GM12865 (cell line): ENCODE measurements at regions not wholly inside any gene's neighbourhood (a gene's known extent, or its start where the extent isn't known, plus 50 kb on each side); places are given as distances from the start of the nearest gene placed in this dataset.

Experiments used
- DNase-seq: peaks from one replicate; pipeline ENCODE4 v3.0.0; 2010; ENCODE audit warnings: low read depth
- H3K4me3 ChIP-seq: 2 replicates; pipeline ENCODE4 v1.5.1; 2011; ENCODE audit warnings: mild to moderate bottlenecking, low read depth, low read length, control low read depth
- TF ChIP-seq, protein P1 (sequence below): IDR thresholded peaks from 2 replicates; pipeline ENCODE4 v1.5.1; 2011; ENCODE audit warnings: low read length, control low read depth, low read depth, inconsistent platforms; ENCODE audit not compliant: insufficient read depth; ENCODE audit errors: missing control alignments

DNA sequence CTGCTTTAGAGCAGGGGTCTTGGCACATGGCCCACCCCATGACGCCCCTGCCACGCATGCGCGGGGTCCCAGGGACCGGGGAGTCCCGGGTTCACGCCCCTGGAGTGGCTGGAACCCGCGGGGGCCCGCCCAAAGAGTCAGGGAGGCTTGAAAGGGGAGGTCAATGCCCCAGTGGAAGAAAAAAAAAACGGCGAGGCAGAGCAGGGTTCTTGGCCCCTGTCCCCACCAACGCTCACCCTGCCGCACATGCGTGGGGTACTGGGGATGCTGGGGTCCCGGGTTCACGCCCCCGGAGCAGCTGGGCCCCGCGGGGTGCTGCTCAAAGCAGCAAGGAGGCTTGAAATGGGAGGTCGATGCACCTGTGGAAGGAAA is 319.1 kb downstream of the ALG10 start:
- H3K4me3 ChIP-seq, result no peak overlapping the region
- TF ChIP-seq, protein P1, sequence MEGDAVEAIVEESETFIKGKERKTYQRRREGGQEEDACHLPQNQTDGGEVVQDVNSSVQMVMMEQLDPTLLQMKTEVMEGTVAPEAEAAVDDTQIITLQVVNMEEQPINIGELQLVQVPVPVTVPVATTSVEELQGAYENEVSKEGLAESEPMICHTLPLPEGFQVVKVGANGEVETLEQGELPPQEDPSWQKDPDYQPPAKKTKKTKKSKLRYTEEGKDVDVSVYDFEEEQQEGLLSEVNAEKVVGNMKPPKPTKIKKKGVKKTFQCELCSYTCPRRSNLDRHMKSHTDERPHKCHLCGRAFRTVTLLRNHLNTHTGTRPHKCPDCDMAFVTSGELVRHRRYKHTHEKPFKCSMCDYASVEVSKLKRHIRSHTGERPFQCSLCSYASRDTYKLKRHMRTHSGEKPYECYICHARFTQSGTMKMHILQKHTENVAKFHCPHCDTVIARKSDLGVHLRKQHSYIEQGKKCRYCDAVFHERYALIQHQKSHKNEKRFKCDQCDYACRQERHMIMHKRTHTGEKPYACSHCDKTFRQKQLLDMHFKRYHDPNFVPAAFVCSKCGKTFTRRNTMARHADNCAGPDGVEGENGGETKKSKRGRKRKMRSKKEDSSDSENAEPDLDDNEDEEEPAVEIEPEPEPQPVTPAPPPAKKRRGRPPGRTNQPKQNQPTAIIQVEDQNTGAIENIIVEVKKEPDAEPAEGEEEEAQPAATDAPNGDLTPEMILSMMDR, result no peak
- DNase-seq, result no peak

GRCh38 chr12:34342048-34342447 is 319.8 kb downstream of the ALG10 start:
- TF ChIP-seq, protein P1, result no peak
- no peak overlapping the region for H3K4me3 ChIP-seq
- DNase-seq, result no peak

DNA sequence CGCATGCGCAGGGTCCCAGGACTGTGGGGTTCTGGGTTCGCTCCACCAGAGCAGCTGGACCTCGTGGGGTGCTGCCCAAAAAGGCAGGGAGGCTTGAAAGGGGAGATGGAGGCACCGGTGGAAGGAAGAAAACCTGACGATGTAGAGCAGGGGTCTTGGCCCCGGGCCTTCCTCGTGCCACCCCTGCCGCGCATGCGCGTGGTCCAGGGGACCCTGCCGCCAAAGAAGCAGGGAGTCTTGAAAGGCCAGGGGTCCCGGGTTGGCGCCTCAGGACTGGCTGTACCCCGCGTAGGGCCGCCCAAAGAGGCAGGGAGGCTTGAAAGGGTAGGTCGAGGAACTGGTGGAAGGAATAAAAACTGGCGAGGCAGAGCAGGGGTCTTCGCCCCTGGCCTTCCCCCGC is 321.0 kb downstream of the ALG10 start:
- DNase-seq, result no peak
- no peak overlapping the region for H3K4me3 ChIP-seq
- TF ChIP-seq, protein P1, result no peak

GRCh38 chr12:34343766-34344165 is 321.5 kb downstream of the ALG10 start:
- DNase-seq, result no peak
- H3K4me3 ChIP-seq, result no peak overlapping the region
- TF ChIP-seq, protein P1, result no peak

DNA sequence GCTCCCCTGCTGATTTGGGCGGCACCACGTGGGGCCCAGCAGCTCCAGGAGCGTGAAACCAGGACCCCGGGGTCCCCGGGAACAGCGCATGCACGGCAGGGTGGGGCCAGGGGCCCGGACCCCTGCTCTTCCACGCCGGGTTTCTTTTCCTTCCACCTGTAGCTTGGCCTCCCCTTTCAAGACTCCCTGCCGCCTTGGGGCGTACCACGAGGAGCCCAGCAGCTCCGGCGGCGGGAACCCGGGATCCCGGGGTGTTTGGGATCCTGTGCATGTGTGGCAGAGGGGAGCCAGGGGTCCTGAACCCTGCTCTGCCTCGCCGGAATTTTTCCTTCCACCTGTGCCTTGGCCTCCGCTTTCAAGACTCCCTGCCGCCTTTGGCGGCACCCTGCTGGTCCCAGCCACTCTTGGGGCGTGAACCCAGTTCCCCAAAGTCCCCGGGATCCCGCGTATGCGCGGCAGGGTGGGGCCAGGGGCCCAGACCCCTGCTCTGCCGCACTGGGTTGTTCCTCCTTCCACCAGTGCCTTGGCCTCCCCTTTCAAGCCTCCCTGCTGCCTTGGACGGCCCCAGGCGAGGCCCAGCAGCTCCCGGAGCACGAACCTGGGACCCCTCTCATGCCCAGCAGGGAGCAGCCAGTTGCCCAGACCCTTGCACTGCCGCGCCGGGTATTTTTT is 322.7 kb downstream of the ALG10 start:
- TF ChIP-seq, protein P1, result no peak
- no peak overlapping the region for H3K4me3 ChIP-seq
- DNase-seq, result no peak

DNA sequence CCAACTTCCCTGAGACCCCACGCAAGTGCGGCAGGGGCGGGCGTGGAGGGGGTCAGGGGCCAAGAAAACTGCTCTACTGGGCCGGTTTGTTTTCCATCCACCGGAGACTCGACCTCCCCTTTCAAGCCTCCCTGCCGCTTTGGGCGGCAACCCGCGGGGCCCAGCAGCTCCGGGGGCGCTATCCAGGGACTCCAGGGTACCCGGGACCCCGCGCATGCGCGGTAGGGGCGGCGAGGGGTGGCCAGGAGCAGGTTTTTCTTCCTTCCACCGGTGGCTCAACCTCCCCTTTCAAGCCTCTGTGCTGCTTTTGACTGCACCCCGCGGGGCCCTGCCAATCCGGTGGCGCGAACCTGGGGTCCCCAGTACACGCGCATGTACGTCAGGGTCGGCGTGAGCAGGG is 323.5 kb downstream of the ALG10 start:
- DNase-seq, result no peak
- no peak overlapping the region for H3K4me3 ChIP-seq

More for the DNA sequence above, 323.5 kb downstream of the ALG10 start:
- TF ChIP-seq, protein P1, result no peak
